ENCODE measurements at regions not wholly inside any gene's neighbourhood (a gene's known extent, or its start where the extent isn't known, plus 50 kb on each side); places are given as distances from the start of the nearest gene placed in this dataset.

DNA sequence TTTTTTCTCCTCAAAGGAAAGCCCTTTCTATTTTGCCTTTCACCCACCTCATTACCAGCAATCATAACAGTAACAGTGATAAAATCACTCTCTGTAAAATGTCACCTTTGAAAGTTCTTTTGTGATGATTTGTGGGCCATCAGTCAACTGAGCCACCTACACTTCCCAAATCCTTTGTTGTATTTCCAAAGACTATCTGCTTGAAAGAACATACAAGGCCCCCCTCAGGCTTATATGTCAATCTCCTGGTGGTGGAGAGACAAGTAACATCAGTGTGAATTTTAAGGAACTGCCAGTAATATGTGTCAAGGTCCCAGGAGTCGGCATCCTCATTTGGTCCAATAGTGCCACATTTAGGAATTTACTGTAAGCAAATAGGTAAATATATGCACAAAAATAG lies 161.1 kb upstream of the EOMES start:
- no peak overlapping the region for H3K27ac Mint-ChIP-seq
- H3K4me3 Mint-ChIP-seq = no peak overlapping the region

DNA sequence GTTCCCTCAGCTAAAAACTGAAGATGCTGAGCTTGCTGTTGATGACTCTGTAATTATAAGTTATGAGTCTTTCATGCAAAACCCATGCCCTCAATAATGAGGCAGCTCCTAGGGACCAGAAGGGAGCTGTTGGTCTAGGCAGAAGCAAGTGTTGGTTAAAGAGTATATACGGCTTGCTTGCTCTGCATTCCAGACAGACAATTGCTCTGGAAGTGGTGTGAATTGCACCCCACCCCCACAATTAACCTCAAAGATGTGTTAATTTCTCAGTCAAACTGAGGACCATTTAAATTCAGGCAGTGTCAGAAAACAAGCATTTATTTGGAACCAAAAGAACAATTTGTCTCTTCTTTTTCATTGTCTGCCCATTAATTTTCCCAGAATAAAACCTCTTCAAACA lies 163.5 kb upstream of the EOMES start:
- no peaks in the 10 kb centered on the region for H3K36me3 Mint-ChIP-seq
- no peak overlapping the region for H3K4me3 Mint-ChIP-seq
- no peaks in the 10 kb centered on the region for H3K9me3 ChIP-seq (replicated peaks in 1 of 2; ENCODE audit: control insufficient read depth in 1 of 2, insufficient read depth in 1 of 2, low read length in 2 of 2)
- H2AFZ ChIP-seq (ENCODE audit: insufficient read depth, low read depth, low read length, poor library complexity, severe bottlenecking) = no peak overlapping the region
- H3K27ac ChIP-seq (ENCODE audit: low read depth in 1 of 2, low read length in 2 of 2) = no peak overlapping the region
- H3K9ac ChIP-seq (ENCODE audit: insufficient read depth, low read length, poor library complexity, severe bottlenecking) = no peak overlapping the region
- H3K4me2 ChIP-seq (replicated peaks; ENCODE audit: extremely low read depth, low read length, poor library complexity, severe bottlenecking) = no peak overlapping the region
- intact Hi-C loops (cut with micrococcal nuclease) = no loop called here
- no peaks in the 10 kb centered on the region for H3K27me3 ChIP-seq (ENCODE audit: control insufficient read depth in 2 of 2, insufficient read depth in 2 of 2, low read length in 2 of 2)
- no peaks in the 10 kb centered on the region for H3K79me2 ChIP-seq (ENCODE audit: insufficient read depth, low read length)
- no peaks in the 10 kb centered on the region for H4K20me1 ChIP-seq (ENCODE audit: insufficient read depth, low read length)
- WGBS (ENCODE audit: insufficient coverage) = no CpG with 5 or more reads among the region's 1 CpG
- H3K4me1 Mint-ChIP-seq = peaks cover 10% of the 10 kb centered on the region
- TF ChIP-seq CTCF (IDR thresholded peaks at IDR 0.05) = no peak
- no peaks in the 10 kb centered on the region for H3K36me3 ChIP-seq (replicated peaks in 1 of 2; ENCODE audit: control insufficient read depth in 1 of 2, insufficient read depth in 2 of 2, low read length in 2 of 2)
- peaks cover 0 to 1% (median 0%) of the 10 kb centered on the region in 7 donors for H3K9me3 Mint-ChIP-seq
- DNase-seq = no peak
- H3K27ac Mint-ChIP-seq = no peak overlapping the region
- H3K4me3 ChIP-seq (replicated peaks in 1 of 3; ENCODE audit: low read depth in 2 of 3, low read length in 3 of 3) = no peak overlapping the region
- peaks cover 0 to 1% (median 0%) of the 10 kb centered on the region in 3 donors for H3K27me3 Mint-ChIP-seq (ENCODE audit: low read depth in 3 of 3)
- H3K4me1 ChIP-seq (ENCODE audit: control insufficient read depth in 1 of 2, insufficient read depth in 2 of 2, low read length in 2 of 2) = peaks cover 4 to 6% of the 10 kb centered on the region in 2 donors

More for the DNA sequence above, 161.1 kb upstream of the EOMES start:
- Histone ChIP-seq H3K4me3 (replicated peaks in 1 of 3; ENCODE audit: low read depth in 2 of 3, low read length in 3 of 3) (no peak overlapping the region), H3K27ac (ENCODE audit: low read depth in 1 of 2, low read length in 2 of 2) (no peak overlapping the region), H3K9me3 (replicated peaks in 1 of 2; ENCODE audit: control insufficient read depth in 1 of 2, insufficient read depth in 1 of 2, low read length in 2 of 2) (no peaks in the 10 kb centered on the region), H3K79me2 (ENCODE audit: insufficient read depth, low read length) (no peaks in the 10 kb centered on the region), H4K20me1 (ENCODE audit: insufficient read depth, low read length) (no peaks in the 10 kb centered on the region), H3K4me2 (replicated peaks; ENCODE audit: extremely low read depth, low read length, poor library complexity, severe bottlenecking) (no peak overlapping the region), H3K9ac (ENCODE audit: insufficient read depth, low read length, poor library complexity, severe bottlenecking) (no peak overlapping the region), H3K4me1 (ENCODE audit: control insufficient read depth in 1 of 2, insufficient read depth in 2 of 2, low read length in 2 of 2) (peaks cover 4 to 6% of the 10 kb centered on the region in 2 donors), H3K36me3 (replicated peaks in 1 of 2; ENCODE audit: control insufficient read depth in 1 of 2, insufficient read depth in 2 of 2, low read length in 2 of 2) (no peaks in the 10 kb centered on the region), H3K27me3 (ENCODE audit: control insufficient read depth in 2 of 2, insufficient read depth in 2 of 2, low read length in 2 of 2) (no peaks in the 10 kb centered on the region), H2AFZ (ENCODE audit: insufficient read depth, low read depth, low read length, poor library complexity, severe bottlenecking) (no peak overlapping the region)
- WGBS (ENCODE audit: insufficient coverage) = no CpG with 5 or more reads among the region's 1 CpG
- H3K4me1 Mint-ChIP-seq = peaks cover 10% of the 10 kb centered on the region
- intact Hi-C loops (cut with micrococcal nuclease) = no loop called here
- no peak for TF ChIP-seq CTCF (IDR thresholded peaks at IDR 0.05)
- H3K9me3 Mint-ChIP-seq = no peaks in the 10 kb centered on the region
- H3K27me3 Mint-ChIP-seq (ENCODE audit: low read depth in 3 of 3) = peaks cover 0 to 3% (median 1%) of the 10 kb centered on the region in 3 donors
- no peak for DNase-seq
- no peaks in the 10 kb centered on the region for H3K36me3 Mint-ChIP-seq
